ENCODE measurements at regions not wholly inside any gene's neighbourhood (a gene's known extent, or its start where the extent isn't known, plus 50 kb on each side); places are given as distances from the start of the nearest gene placed in this dataset.

DNA sequence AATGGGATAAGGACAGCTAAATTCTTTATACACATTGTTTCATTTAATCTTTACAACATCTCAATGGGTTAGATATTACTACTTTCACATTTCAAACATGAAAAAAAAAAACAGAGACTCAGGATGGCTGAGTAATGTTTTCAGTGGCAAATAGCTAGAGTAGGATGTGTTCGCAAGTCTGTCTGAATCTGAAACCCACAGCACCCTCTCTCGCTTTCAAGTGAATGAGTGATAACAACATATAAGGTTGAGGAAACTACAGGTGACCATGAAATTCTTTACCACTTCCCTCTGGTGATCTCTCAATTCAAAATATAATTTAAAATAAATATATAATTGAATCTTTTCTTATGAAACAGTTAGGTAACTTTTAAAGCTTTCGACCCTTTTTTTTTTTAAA, 162.6 kb downstream of the PRR32 start:
- TF ChIP-seq POLR2A (IDR thresholded peaks at IDR 0.05) (no peak), EP300 (IDR thresholded peaks at IDR 0.05) (no peak)
- TF ChIP-seq, protein P1, sequence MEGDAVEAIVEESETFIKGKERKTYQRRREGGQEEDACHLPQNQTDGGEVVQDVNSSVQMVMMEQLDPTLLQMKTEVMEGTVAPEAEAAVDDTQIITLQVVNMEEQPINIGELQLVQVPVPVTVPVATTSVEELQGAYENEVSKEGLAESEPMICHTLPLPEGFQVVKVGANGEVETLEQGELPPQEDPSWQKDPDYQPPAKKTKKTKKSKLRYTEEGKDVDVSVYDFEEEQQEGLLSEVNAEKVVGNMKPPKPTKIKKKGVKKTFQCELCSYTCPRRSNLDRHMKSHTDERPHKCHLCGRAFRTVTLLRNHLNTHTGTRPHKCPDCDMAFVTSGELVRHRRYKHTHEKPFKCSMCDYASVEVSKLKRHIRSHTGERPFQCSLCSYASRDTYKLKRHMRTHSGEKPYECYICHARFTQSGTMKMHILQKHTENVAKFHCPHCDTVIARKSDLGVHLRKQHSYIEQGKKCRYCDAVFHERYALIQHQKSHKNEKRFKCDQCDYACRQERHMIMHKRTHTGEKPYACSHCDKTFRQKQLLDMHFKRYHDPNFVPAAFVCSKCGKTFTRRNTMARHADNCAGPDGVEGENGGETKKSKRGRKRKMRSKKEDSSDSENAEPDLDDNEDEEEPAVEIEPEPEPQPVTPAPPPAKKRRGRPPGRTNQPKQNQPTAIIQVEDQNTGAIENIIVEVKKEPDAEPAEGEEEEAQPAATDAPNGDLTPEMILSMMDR (IDR thresholded peaks at IDR 0.05): no peak
